ENCODE measurements at regions not wholly inside any gene's neighbourhood (a gene's known extent, or its start where the extent isn't known, plus 50 kb on each side); places are given as distances from the start of the nearest gene placed in this dataset.

- BruUV-seq (replicated peaks) = no TSS peak
- TF ChIP-seq, protein P1, sequence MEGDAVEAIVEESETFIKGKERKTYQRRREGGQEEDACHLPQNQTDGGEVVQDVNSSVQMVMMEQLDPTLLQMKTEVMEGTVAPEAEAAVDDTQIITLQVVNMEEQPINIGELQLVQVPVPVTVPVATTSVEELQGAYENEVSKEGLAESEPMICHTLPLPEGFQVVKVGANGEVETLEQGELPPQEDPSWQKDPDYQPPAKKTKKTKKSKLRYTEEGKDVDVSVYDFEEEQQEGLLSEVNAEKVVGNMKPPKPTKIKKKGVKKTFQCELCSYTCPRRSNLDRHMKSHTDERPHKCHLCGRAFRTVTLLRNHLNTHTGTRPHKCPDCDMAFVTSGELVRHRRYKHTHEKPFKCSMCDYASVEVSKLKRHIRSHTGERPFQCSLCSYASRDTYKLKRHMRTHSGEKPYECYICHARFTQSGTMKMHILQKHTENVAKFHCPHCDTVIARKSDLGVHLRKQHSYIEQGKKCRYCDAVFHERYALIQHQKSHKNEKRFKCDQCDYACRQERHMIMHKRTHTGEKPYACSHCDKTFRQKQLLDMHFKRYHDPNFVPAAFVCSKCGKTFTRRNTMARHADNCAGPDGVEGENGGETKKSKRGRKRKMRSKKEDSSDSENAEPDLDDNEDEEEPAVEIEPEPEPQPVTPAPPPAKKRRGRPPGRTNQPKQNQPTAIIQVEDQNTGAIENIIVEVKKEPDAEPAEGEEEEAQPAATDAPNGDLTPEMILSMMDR (IDR thresholded peaks at IDR 0.05; ENCODE audit: unreplicated experiment) = no peak
- peaks cover 43% of the 10 kb centered on the region for H3K4me1 Mint-ChIP-seq (ENCODE audit: insufficient read depth, unreplicated experiment)
- no peaks in the 10 kb centered on the region for H3K9me3 Mint-ChIP-seq (ENCODE audit: unreplicated experiment)
- no peaks in the 10 kb centered on the region for H3K27me3 Mint-ChIP-seq (ENCODE audit: insufficient read depth, unreplicated experiment)
- POLR2A ChIA-PET = interaction anchor here (0.6 to 19.7 kb wide), 35 partner anchors 9 to 627 kb away, joined by 3 to 467 read pairs (median 9); partner anchors contain the start of genes IRF2BP2, RBM34 and TARBP1
- peak overlapping the region; percentile 31 for H3K4me3 Mint-ChIP-seq (ENCODE audit: unreplicated experiment)
- peak; percentile 100 for DNase-seq (ENCODE audit: unreplicated experiment)
- no peaks in the 10 kb centered on the region for H3K36me3 Mint-ChIP-seq (ENCODE audit: insufficient read depth, unreplicated experiment)
- peak overlapping the region; percentile 93 for H3K27ac Mint-ChIP-seq (ENCODE audit: low read depth, unreplicated experiment)
- CTCF ChIA-PET = interaction anchor here (0.6 to 3.7 kb wide), 16 partner anchors 10 to 562 kb away, joined by 3 to 18 read pairs (median 6); no protein-coding TSS in a partner anchor
- intact Hi-C loops (cut with micrococcal nuclease) = loop anchor here (1.0 to 5.0 kb wide), 7 partner anchors 29 to 123 kb away; no protein-coding TSS in a partner anchor
Observed at GRCh38 chr1:234533975-234534876, 55.2 kb upstream of the TARBP1 start.

- Mint-ChIP-seq H3K27me3 (ENCODE audit: insufficient read depth, unreplicated experiment) (no peaks in the 10 kb centered on the region), H3K36me3 (ENCODE audit: insufficient read depth, unreplicated experiment) (no peaks in the 10 kb centered on the region), H3K4me1 (ENCODE audit: insufficient read depth, unreplicated experiment) (peaks cover 43% of the 10 kb centered on the region), H3K4me3 (ENCODE audit: unreplicated experiment) (peak overlapping the region; percentile 31), H3K27ac (ENCODE audit: low read depth, unreplicated experiment) (peak overlapping the region; percentile 93), H3K9me3 (ENCODE audit: unreplicated experiment) (no peaks in the 10 kb centered on the region)
- intact Hi-C loops (cut with micrococcal nuclease) = loop anchor here (1.0 to 5.0 kb wide), 5 partner anchors 31 to 124 kb away; no protein-coding TSS in a partner anchor
- POLR2A ChIA-PET = interaction anchor here (0.5 to 19.7 kb wide), 50 partner anchors 10 to 971 kb away, joined by 3 to 467 read pairs (median 6); partner anchors contain the start of genes B3GALNT2, COA6, IRF2BP2 and RBM34
- BruUV-seq (replicated peaks) = TSS peak; percentile 71
- peak; percentile 100 for DNase-seq (ENCODE audit: unreplicated experiment)
- TF ChIP-seq, protein P1 (IDR thresholded peaks at IDR 0.05; ENCODE audit: unreplicated experiment) = no peak
- CTCF ChIA-PET = interaction anchor here (0.6 to 3.7 kb wide), 21 partner anchors 9 to 563 kb away, joined by 3 to 18 read pairs (median 4); no protein-coding TSS in a partner anchor
Observed at GRCh38 chr1:234533034-234533891, 54.3 kb upstream of the TARBP1 start.

- Mint-ChIP-seq H3K9me3 (ENCODE audit: unreplicated experiment) (no peaks in the 10 kb centered on the region), H3K27ac (ENCODE audit: low read depth, unreplicated experiment) (peak overlapping the region; percentile 93), H3K36me3 (ENCODE audit: insufficient read depth, unreplicated experiment) (no peaks in the 10 kb centered on the region), H3K4me3 (ENCODE audit: unreplicated experiment) (peak overlapping the region; percentile 31), H3K27me3 (ENCODE audit: insufficient read depth, unreplicated experiment) (no peaks in the 10 kb centered on the region), H3K4me1 (ENCODE audit: insufficient read depth, unreplicated experiment) (peaks cover 43% of the 10 kb centered on the region)
- peak; percentile 78 for DNase-seq (ENCODE audit: unreplicated experiment)
- intact Hi-C loops (cut with micrococcal nuclease) = loop anchor here (2.0 to 5.0 kb wide), 2 partner anchors 34 to 125 kb away; no protein-coding TSS in a partner anchor
- ChIA-PET POLR2A (interaction anchor here (0.5 to 19.7 kb wide), 38 partner anchors 11 to 972 kb away, joined by 3 to 467 read pairs (median 7); partner anchors contain the start of genes B3GALNT2, COA6, IRF2BP2 and RBM34), CTCF (interaction anchor here (0.5 to 3.7 kb wide), 16 partner anchors 8 to 551 kb away, joined by 3 to 18 read pairs (median 6); no protein-coding TSS in a partner anchor)
- TF ChIP-seq, protein P1 (IDR thresholded peaks at IDR 0.05; ENCODE audit: unreplicated experiment) = no peak
- TSS peak; percentile 91 for BruUV-seq (replicated peaks)
Observed at GRCh38 chr1:234532503-234532922, 53.5 kb upstream of the TARBP1 start.
